Non-pigmented ciliary epithelial cell (primary cell): ENCODE measurements at regions not wholly inside any gene's neighbourhood (a gene's known extent, or its start where the extent isn't known, plus 50 kb on each side); places are given as distances from the start of the nearest gene placed in this dataset.

ENCODE experiments used
- DNase-seq: peaks from one replicate; pipeline ENCODE4 v3.0.0-alpha.2; 2010; ENCODE audit warnings: low read depth

- DNase-seq: no peak
These were observed 82.6 kb upstream of the CCDC91 start for GRCh38 chr12:28107679-28108078.

DNA sequence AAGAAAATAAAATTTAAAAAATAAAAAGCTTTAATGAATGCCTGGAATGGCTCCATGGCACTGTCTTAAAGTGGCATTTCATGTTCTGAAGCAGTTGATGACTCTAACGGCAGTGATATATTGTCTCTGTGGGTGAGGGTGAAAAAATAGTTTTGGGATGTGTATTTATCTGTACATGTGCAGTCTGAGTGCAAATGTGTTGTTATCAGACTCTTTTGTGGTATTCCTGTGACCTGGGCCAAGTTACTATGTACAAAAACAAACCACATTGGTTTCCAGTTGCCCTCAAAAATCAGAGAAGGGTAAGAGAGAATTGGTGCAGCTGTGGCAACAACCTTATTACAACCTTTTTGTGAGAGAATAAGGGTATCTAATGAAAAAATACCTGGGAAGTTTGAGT lies 81.7 kb upstream of the CCDC91 start:
- no peak for DNase-seq

GRCh38 chr12:28110329-28110728 lies 79.9 kb upstream of the CCDC91 start:
- no peak for DNase-seq

DNA sequence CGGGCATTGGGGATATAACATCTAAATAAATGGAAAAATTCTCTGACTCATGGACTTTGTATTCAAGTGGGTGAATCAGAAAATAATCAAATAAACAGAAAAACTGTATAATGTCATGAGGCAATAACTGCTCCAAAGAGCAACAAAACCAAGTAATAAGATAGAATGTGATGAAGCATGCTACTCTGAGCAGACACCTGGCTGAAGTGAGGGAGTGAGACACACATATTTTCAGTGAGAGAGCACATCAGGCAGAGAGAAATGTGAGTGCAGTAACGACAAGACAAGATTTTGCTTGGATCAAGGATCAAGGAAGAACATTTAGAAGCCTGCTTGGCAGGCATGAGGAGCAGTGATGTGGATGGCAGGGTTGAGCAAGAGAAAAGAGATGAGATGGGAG lies 75.8 kb upstream of the CCDC91 start:
- DNase-seq: no peak

GRCh38 chr12:28121433-28121832 lies 68.8 kb upstream of the CCDC91 start:
- no peak for DNase-seq

DNA sequence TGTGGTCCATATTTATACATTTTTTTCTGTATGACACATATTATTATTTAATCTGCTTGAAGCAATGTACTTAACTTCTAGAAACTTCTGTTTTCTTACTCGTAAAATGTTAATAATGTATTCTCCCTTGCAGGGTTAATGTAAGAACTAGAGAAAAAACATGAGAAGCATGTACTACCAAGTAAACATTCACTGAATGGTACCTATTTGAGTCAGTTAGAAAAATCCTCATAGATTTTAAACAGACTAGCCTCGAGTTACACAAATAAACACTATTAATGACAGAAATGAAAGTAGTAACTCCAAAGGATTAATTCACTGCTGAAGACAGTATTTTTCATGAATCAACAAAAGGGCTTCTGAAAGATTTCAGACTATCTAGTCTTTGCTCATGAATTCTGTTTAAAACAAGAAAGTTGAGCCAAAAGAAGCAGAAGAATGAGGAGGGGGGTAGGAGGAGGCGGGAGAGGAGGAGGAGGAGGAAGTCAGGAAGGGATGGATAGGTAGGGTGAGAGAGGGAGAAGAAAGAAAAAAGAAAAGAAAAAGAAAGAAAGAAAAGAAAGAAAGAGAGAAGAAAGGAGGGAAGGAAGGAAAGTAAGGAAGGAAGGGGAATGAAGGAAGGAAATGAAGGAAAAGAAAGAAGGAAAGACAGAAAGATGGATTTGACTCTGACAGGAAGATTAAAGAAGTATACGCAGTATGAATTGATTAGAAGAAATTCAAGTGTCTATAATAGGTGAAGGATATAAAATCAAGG lies 68.2 kb upstream of the CCDC91 start:
- DNase-seq: no peak

DNA sequence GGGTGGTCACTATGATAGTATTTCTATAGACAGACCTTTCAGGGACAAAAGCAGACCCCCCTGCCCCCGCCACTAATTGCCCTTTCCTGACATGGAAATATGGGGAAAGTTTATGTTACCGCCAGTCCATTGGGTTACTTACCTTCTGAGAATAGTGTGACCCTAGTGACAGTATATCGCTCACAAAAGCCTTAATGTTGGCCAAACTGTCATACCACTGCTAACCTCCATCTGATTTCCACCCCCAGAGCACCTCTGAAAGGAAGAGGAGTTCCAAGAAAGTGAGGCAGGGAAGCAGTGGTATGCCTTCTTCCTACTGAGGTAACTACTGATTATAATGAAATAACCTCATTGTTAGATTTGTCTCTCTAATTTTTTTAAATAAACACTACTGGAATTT lies 67.5 kb upstream of the CCDC91 start:
- DNase-seq: no peak

GRCh38 chr12:28127455-28127854 lies 62.8 kb upstream of the CCDC91 start:
- no peak for DNase-seq

- DNase-seq: no peak
These were observed 61.2 kb upstream of the CCDC91 start for GRCh38 chr12:28129031-28129430.

DNA sequence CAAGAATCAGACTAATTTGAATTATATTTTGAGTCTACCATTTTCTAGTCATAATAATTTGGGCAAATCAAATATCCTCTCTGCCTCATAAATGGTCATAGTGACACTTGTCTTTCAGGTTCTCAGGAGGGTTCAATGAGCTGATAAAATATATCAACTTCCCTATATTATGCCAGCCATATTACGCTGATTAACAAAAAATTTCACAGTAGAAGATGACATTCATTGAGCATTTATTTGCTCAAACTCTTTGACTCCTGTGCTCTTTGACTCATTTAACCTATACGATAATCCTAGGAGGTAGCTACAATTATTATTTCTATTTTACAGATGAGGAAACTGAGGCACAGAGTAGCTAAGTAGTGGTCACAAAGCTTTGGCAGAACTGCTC lies 60.0 kb upstream of the CCDC91 start:
- no peak for DNase-seq

- DNase-seq: peak; percentile 100
These were observed 59.3 kb upstream of the CCDC91 start for GRCh38 chr12:28130625-28131598.

- DNase-seq: no peak
These were observed 57.9 kb upstream of the CCDC91 start for GRCh38 chr12:28132398-28132797.

GRCh38 chr12:28135801-28136439 lies 54.3 kb upstream of the CCDC91 start:
- no peak for DNase-seq

- DNase-seq: no peak
These were observed 52.8 kb upstream of the CCDC91 start for GRCh38 chr12:28137414-28137813.

DNA sequence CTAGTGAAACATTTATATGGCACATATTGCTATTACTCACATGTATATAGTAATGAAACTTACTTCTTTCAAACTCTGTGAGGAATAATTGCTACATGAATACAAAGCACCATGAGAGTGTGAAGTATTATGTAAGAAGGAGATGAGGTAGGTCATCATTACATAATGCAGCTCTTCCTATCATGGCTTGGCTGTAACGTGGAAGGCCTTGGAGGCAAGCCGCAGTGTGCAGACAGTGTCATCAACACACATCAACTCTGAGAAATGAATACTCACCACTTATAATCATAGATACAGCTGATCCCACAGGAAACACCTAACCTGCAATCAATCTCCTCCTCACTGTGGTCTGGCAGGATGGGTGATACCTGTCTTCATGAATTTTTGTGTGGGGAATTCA lies 49.9 kb upstream of the CCDC91 start:
- no peak for DNase-seq
